Trophoblast cell (in vitro differentiated cells and primary cell): ENCODE measurements at regions not wholly inside any gene's neighbourhood (a gene's known extent, or its start where the extent isn't known, plus 50 kb on each side); places are given as distances from the start of the nearest gene placed in this dataset.

Experiments used
- DNase-seq, 2 donors: peaks; one replicate each; pipeline ENCODE4 v3.0.0-alpha.2; 2016
- H2AFZ ChIP-seq: 2 replicates; pipeline ENCODE4 v1.6.1; 2013; ENCODE audit warnings: low read length, moderate library complexity, mild to moderate bottlenecking; ENCODE audit not compliant: insufficient read depth, poor library complexity
- H2AK5ac ChIP-seq: 2 replicates; pipeline ENCODE4 v1.6.1; 2013; ENCODE audit warnings: mild to moderate bottlenecking, low read length
- H2BK120ac ChIP-seq: 2 replicates; pipeline ENCODE4 v1.6.1; 2013; ENCODE audit warnings: low read length, mild to moderate bottlenecking, moderate library complexity; ENCODE audit not compliant: insufficient read depth, poor library complexity
- H2BK12ac ChIP-seq: 2 replicates; pipeline ENCODE4 v1.6.1; 2013; ENCODE audit warnings: mild to moderate bottlenecking, low read length, moderate library complexity
- H2BK5ac ChIP-seq: 2 replicates; pipeline ENCODE4 v1.6.1; 2013; ENCODE audit warnings: low read length, low read depth, moderate library complexity, mild to moderate bottlenecking; ENCODE audit not compliant: poor library complexity
- H3K14ac ChIP-seq: 2 replicates; pipeline ENCODE4 v1.6.1; 2013; ENCODE audit warnings: mild to moderate bottlenecking, low read length
- H3K18ac ChIP-seq: 2 replicates; pipeline ENCODE4 v1.6.1; 2013; ENCODE audit warnings: mild to moderate bottlenecking, low read length
- H3K23ac ChIP-seq: 2 replicates; pipeline ENCODE4 v1.6.1; 2013; ENCODE audit warnings: low read length
- H3K27ac ChIP-seq: 2 replicates; pipeline ENCODE4 v1.5.1; 2013; ENCODE audit warnings: low read depth, mild to moderate bottlenecking, inconsistent platforms, low read length, moderate library complexity
- H3K27me3 ChIP-seq: 2 replicates; pipeline ENCODE4 v1.6.1; 2013; ENCODE audit warnings: inconsistent platforms, mild to moderate bottlenecking, low read length, moderate library complexity; ENCODE audit not compliant: insufficient read depth
- H3K36me3 ChIP-seq, 2 experiments: 1 replicate in 1 of 2; 2 replicates in 1 of 2; pipeline ENCODE4 v1.6.1; 2013; ENCODE audit warnings: low read length in 2 of 2, mild to moderate bottlenecking in 2 of 2, moderate library complexity in 1 of 2; ENCODE audit not compliant: insufficient read depth in 2 of 2, control insufficient read depth in 1 of 2
- H3K4ac ChIP-seq: 2 replicates; pipeline ENCODE4 v1.6.1; 2013; ENCODE audit warnings: low read depth, mild to moderate bottlenecking, low read length, moderate library complexity
- H3K4me1 ChIP-seq, 2 experiments: 1 replicate in 1 of 2; 2 replicates in 1 of 2; pipeline ENCODE4 v1.6.1; 2013; ENCODE audit warnings: low read length in 2 of 2, mild to moderate bottlenecking in 2 of 2, moderate library complexity in 1 of 2; ENCODE audit not compliant: insufficient read depth in 2 of 2, control insufficient read depth in 1 of 2
- H3K4me2 ChIP-seq: 2 replicates; pipeline ENCODE4 v1.6.1; 2013; ENCODE audit warnings: inconsistent platforms, mild to moderate bottlenecking, low read length, moderate library complexity
- H3K4me3 ChIP-seq: 2 replicates; pipeline ENCODE4 v1.5.1; 2013; ENCODE audit warnings: mild to moderate bottlenecking, low read depth, low read length, inconsistent platforms
- H3K79me1 ChIP-seq: one replicate; pipeline ENCODE4 v1.6.1; 2013; ENCODE audit warnings: low read length
- H3K79me2 ChIP-seq: 2 replicates; pipeline ENCODE4 v1.6.1; 2013; ENCODE audit warnings: low read length, mild to moderate bottlenecking; ENCODE audit not compliant: control insufficient read depth, insufficient read depth, poor library complexity
- H3K9ac ChIP-seq: 2 replicates; pipeline ENCODE4 v1.6.1; 2013; ENCODE audit warnings: mild to moderate bottlenecking, low read length
- H3K9me3 ChIP-seq: 2 replicates; pipeline ENCODE4 v1.6.1; 2013; ENCODE audit warnings: low read depth, mild to moderate bottlenecking, control low read depth, inconsistent platforms, low read length; ENCODE audit not compliant: insufficient read depth
- H4K12ac ChIP-seq: 2 replicates; pipeline ENCODE4 v1.6.1; 2013; ENCODE audit warnings: low read depth, mild to moderate bottlenecking, low read length, moderate library complexity
- H4K8ac ChIP-seq: 2 replicates; pipeline ENCODE4 v1.6.1; 2013; ENCODE audit warnings: low read depth, mild to moderate bottlenecking, low read length, moderate library complexity
- H4K91ac ChIP-seq: one replicate; pipeline ENCODE4 v1.6.1; 2013; ENCODE audit warnings: low read depth, mild to moderate bottlenecking, low read length, moderate library complexity
- WGBS: extraction: QIAGEN DNeasy Blood & Tissue Kit; methylation state at CpG from one replicate; pipeline ENCODE4 v1.1.7; 2013; ENCODE audit warnings: missing lambda C conversion rate; ENCODE audit not compliant: insufficient read length, insufficient coverage; ENCODE audit errors: extremely low coverage; 5-methylcytosine and 5-hydroxymethylcytosine counted together

DNA sequence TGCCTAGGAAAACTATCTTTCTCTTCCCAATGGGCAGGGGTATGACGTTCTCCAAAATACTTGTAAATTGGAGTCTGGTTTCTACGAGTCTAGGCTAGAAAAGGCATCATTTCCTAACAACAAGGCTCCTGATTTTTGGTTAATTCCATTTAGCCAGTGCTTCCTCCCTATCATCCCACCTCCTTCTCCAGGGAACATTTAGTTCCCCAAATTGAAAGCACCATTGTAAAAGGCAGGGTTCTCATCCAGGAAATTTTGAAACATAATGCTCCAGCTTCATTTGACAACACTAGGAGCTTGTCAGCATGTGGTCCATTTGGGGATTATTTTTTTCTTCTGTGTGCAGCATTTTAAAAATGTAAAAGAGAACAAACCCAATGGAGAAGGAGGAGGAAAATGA, 256.5 kb upstream of the GRIA1 start:
- Histone ChIP-seq H3K4ac (no peak overlapping the region), H4K12ac (no peak overlapping the region), H2AFZ (no peak overlapping the region), H3K4me2 (no peak overlapping the region), H3K27ac (no peak overlapping the region), H3K18ac (no peak overlapping the region), H4K91ac (no peak overlapping the region), H2BK5ac (no peak overlapping the region), H3K36me3 (no peaks in the 10 kb centered on the region), H3K9ac (no peak overlapping the region), H4K8ac (no peak overlapping the region), H3K23ac (no peak overlapping the region), H3K79me1 (no peaks in the 10 kb centered on the region), H3K9me3 (no peaks in the 10 kb centered on the region), H3K14ac (no peak overlapping the region), H3K27me3 (no peaks in the 10 kb centered on the region), H3K79me2 (no peaks in the 10 kb centered on the region), H2BK120ac (no peak overlapping the region), H2BK12ac (no peak overlapping the region), H3K4me1 (no peaks in the 10 kb centered on the region), H3K4me3 (no peak overlapping the region), H2AK5ac (no peak overlapping the region)
- no peak for DNase-seq
- WGBS, result no CpG with 5 or more reads among the region's 2 CpGs

DNA sequence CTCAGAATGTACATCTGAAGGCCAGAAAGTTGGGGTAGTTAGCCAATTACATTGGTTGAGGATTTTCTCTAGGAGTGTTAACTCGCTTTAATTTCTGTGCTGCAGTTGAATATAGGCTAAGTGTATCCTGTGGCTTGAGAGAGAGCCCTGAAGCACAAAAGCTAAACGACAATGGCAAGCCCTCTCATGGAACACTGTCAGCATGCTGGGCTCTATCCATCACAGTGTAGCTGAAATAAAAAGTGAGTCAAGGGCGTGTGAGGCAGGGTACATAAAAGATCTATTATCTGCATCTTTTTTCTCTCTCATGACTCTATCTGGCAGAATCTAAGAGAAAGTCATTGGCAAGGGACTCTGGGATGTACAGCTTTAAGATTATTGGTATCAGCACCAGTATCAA, 254.2 kb upstream of the GRIA1 start:
- Histone ChIP-seq H4K12ac (no peak overlapping the region), H2BK5ac (no peak overlapping the region), H3K27me3 (no peaks in the 10 kb centered on the region), H2AK5ac (no peak overlapping the region), H3K36me3 (no peaks in the 10 kb centered on the region), H2BK12ac (no peak overlapping the region), H3K14ac (no peak overlapping the region), H3K9ac (no peak overlapping the region), H3K4ac (no peak overlapping the region), H3K4me1 (no peaks in the 10 kb centered on the region), H3K79me2 (no peaks in the 10 kb centered on the region), H4K91ac (no peak overlapping the region), H3K4me3 (no peak overlapping the region), H3K18ac (no peak overlapping the region), H3K79me1 (no peaks in the 10 kb centered on the region), H3K27ac (no peak overlapping the region), H3K23ac (no peak overlapping the region), H3K9me3 (no peaks in the 10 kb centered on the region), H4K8ac (no peak overlapping the region), H2BK120ac (no peak overlapping the region), H3K4me2 (no peak overlapping the region), H2AFZ (no peak overlapping the region)
- DNase-seq, result no peak
- WGBS, result no CpG with 5 or more reads among the region's 3 CpGs

DNA sequence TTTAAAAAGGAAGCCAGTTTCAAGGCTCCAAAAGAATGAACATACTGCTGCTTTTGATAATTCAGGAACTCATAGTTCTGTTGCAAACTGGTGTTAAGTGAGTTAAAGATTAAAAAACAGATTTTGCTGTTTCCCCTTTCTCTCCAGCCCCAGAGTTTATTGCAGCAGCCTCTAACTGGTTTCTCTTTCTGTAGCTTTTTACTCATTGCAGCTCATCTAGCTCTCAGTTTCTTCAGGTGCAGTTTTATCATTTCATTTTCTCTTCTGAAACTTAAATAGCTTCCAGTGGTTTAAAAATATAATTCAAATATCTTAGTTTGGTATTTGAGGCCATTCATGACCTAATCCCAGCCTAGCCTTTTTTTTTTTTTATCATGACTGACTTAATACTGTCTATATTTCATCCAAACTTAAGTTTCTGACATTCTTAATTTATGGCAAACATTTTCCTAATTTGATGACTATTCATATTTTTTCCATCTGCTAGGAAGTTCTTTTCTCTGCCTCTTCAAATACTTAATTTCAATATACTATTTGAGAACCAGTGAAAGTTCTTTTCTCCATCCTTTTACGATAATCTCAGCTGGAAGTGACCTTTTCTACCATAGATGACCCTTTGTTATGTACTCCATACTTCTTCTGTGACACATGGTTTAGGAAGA, 252.7 kb upstream of the GRIA1 start:
- Histone ChIP-seq H4K91ac (no peak overlapping the region), H3K36me3 (no peaks in the 10 kb centered on the region), H4K12ac (no peak overlapping the region), H3K9ac (no peak overlapping the region), H3K4me3 (no peak overlapping the region), H4K8ac (no peak overlapping the region), H3K4me1 (no peaks in the 10 kb centered on the region), H3K23ac (no peak overlapping the region), H2BK5ac (no peak overlapping the region), H3K4me2 (no peak overlapping the region), H2AK5ac (no peak overlapping the region), H3K27ac (no peak overlapping the region), H2BK120ac (no peak overlapping the region), H3K14ac (no peak overlapping the region), H2BK12ac (no peak overlapping the region), H3K79me2 (no peaks in the 10 kb centered on the region), H3K9me3 (no peaks in the 10 kb centered on the region), H2AFZ (no peak overlapping the region), H3K27me3 (no peaks in the 10 kb centered on the region), H3K4ac (no peak overlapping the region), H3K18ac (no peak overlapping the region), H3K79me1 (no peaks in the 10 kb centered on the region)
- no CpG with 5 or more reads among the region's 1 CpG for whole genome bisulfite sequencing
- DNase-seq, result no peak

DNA sequence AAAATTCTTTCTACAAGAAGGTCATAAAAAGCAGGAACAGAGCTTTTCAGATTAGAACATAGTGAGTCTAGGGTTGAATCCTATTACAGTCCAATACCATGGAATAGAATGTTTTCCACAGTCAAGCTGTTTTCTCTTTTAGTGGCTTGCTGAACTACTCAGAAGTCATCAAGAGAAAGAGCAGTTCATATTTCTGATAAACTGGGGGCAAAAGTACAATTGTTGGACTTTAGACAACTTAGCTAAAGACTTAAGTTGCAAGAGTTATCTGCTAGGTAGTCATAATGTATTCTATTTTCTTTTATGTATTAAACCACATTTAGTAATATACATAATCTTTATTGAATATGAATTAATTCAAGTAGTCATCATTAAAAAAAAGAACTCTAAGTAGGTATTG, 233.1 kb upstream of the GRIA1 start:
- H3K9ac ChIP-seq, result no peak overlapping the region
- DNase-seq, result no peak
- H3K4me3 ChIP-seq, result no peak overlapping the region
- H4K8ac ChIP-seq, result no peak overlapping the region
- H3K27me3 ChIP-seq, result no peaks in the 10 kb centered on the region
- no peak overlapping the region for H3K23ac ChIP-seq
- H3K14ac ChIP-seq, result no peak overlapping the region
- no peak overlapping the region for H2BK12ac ChIP-seq
- H2AK5ac ChIP-seq, result no peak overlapping the region
- H2AFZ ChIP-seq, result no peak overlapping the region
- H3K4me1 ChIP-seq, result no peaks in the 10 kb centered on the region
- no peak overlapping the region for H4K91ac ChIP-seq
- H3K27ac ChIP-seq, result no peak overlapping the region
- H3K79me1 ChIP-seq, result no peaks in the 10 kb centered on the region
- H3K18ac ChIP-seq, result no peak overlapping the region
- H3K4me2 ChIP-seq, result no peak overlapping the region
- no peak overlapping the region for H2BK120ac ChIP-seq
- no peak overlapping the region for H3K4ac ChIP-seq
- no peaks in the 10 kb centered on the region for H3K79me2 ChIP-seq
- no peaks in the 10 kb centered on the region for H3K36me3 ChIP-seq
- no peak overlapping the region for H2BK5ac ChIP-seq
- no peak overlapping the region for H4K12ac ChIP-seq
- H3K9me3 ChIP-seq, result no peaks in the 10 kb centered on the region
